ENCODE measurements at regions not wholly inside any gene's neighbourhood (a gene's known extent, or its start where the extent isn't known, plus 50 kb on each side); places are given as distances from the start of the nearest gene placed in this dataset.

- H3K27ac ChIP-seq: no peak overlapping the region
- H3K4me1 ChIP-seq: no peaks in the 10 kb centered on the region
- H3K4me3 ChIP-seq: no peak overlapping the region
- WGBS, 5 donors: 85 to 94% (median 89%) methylated on average over 6 of the region's 6 CpGs
- H3K9me3 ChIP-seq: peaks cover 0 to 12% (median 7%) of the 10 kb centered on the region in 4 donors
- no peaks in the 10 kb centered on the region for H3K27me3 ChIP-seq
- TF ChIP-seq POLR2A (IDR thresholded peaks at IDR 0.05) (no peak), POLR2AphosphoS5 (IDR thresholded peaks at IDR 0.05) (no peak), EP300 (IDR thresholded peaks at IDR 0.05) (no peak), CTCF (IDR thresholded peaks at IDR 0.05) (no peak)
- intact Hi-C loops (cut with DNase I; ENCODE audit: low total_unique reads): no loop called here
- no peak for DNase-seq
- no peaks in the 10 kb centered on the region for H3K36me3 ChIP-seq
Measured at GRCh38 chr1:233530665-233531386, 83.1 kb upstream of the KCNK1 start.

- 55 to 62% (median 60%) methylated on average over 3 of the region's 3 CpGs for whole genome bisulfite sequencing, 5 donors
- H3K36me3 ChIP-seq: no peaks in the 10 kb centered on the region
- no peak for TF ChIP-seq EP300 (IDR thresholded peaks at IDR 0.05)
- no peak overlapping the region for H3K27ac ChIP-seq
- intact Hi-C loops (cut with DNase I; ENCODE audit: low total_unique reads): no loop called here
- H3K27me3 ChIP-seq: peaks cover 0 to 3% (median 0%) of the 10 kb centered on the region in 3 donors
- H3K4me3 ChIP-seq: no peak overlapping the region
- no peak for DNase-seq
- no peaks in the 10 kb centered on the region for H3K9me3 ChIP-seq
- no peaks in the 10 kb centered on the region for H3K4me1 ChIP-seq
Measured at GRCh38 chr1:233540816-233541215, 73.1 kb upstream of the KCNK1 start.

DNA sequence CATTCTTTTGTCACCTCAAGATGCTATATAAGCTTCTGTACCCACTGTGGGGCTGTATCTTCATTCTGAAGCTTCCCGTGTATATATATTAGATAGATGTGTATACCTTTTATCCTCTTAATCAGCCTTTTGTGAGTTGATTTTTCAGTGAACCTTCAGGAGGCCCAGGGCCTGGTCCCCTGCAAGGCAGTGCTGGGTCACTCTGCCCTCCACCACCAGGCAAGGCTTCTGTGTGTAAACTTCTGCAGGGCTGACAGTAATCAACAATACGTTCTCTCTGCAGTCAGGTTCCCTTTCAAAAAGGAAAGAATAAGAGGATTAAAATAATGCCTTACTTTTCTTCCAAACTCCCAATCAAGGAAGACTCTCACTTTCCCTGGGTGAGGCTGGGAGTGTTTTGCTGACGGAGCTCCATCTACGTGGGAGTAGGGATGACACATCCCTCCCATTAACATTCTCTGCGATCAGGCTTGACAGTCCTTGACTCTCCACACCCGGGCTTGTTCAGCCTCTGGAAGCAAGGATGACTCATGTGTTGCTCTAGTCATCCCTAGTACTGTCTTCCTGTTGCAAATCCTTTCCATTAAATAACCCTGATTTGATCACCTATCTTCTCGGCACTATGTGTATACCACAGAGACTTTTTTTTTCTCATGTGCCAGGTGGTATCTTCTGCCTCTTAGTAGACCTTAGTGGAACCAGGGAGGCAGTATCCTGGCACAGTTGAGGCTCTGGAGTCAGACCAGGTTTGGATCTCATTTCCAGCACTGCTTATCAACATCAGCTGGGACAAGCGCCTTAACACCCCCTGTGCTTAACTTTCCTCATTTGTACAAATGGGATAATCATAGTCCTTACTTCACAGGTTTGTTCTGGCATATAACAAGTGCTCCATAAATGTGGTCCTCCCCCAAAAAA is 70.3 kb upstream of the KCNK1 start:
- peak in 1 of 2 donors; percentile 52 for DNase-seq
- TF ChIP-seq CTCF (IDR thresholded peaks at IDR 0.05): no peak
- TF ChIP-seq POLR2AphosphoS5 (IDR thresholded peaks at IDR 0.05): no peak
- no peak for TF ChIP-seq POLR2A (IDR thresholded peaks at IDR 0.05)
- TF ChIP-seq EP300 (IDR thresholded peaks at IDR 0.05): no peak
- H3K9me3 ChIP-seq: no peaks in the 10 kb centered on the region
- H3K4me1 ChIP-seq: no peaks in the 10 kb centered on the region
- H3K27ac ChIP-seq: no peak overlapping the region
- 55 to 66% (median 59%) methylated on average over 8 of the region's 8 CpGs for WGBS, 5 donors
- intact Hi-C loops (cut with DNase I; ENCODE audit: low total_unique reads): no loop called here
- H3K27me3 ChIP-seq: no peaks in the 10 kb centered on the region
- no peak overlapping the region for H3K4me3 ChIP-seq
- no peaks in the 10 kb centered on the region for H3K36me3 ChIP-seq

GRCh38 chr1:233544304-233544703 is 69.6 kb upstream of the KCNK1 start:
- no peak overlapping the region for H3K27ac ChIP-seq
- H3K36me3 ChIP-seq: no peaks in the 10 kb centered on the region

More at GRCh38 chr1:233544304-233544703, 69.6 kb upstream of the KCNK1 start:
- H3K4me3 ChIP-seq: no peak overlapping the region
- no peaks in the 10 kb centered on the region for H3K27me3 ChIP-seq
- 46 to 71% (median 56%) methylated on average over 5 of the region's 5 CpGs for WGBS, 5 donors
- H3K4me1 ChIP-seq: no peaks in the 10 kb centered on the region
- intact Hi-C loops (cut with DNase I; ENCODE audit: low total_unique reads): no loop called here
- no peaks in the 10 kb centered on the region for H3K9me3 ChIP-seq
- DNase-seq: no peak
- TF ChIP-seq CTCF (IDR thresholded peaks at IDR 0.05) (no peak), POLR2AphosphoS5 (IDR thresholded peaks at IDR 0.05) (no peak), POLR2A (IDR thresholded peaks at IDR 0.05) (no peak), EP300 (IDR thresholded peaks at IDR 0.05) (no peak)
